C4-2B (cell line): ENCODE measurements at regions not wholly inside any gene's neighbourhood (a gene's known extent, or its start where the extent isn't known, plus 50 kb on each side); places are given as distances from the start of the nearest gene placed in this dataset.

ENCODE experiments used
- H3K27ac ChIP-seq: fragments of 450-650 bp; 2 replicates; pipeline ENCODE4 v1.5.1; 2017
- CTCF ChIP-seq: fragments of 450-650 bp; conservative IDR thresholded peaks from 2 replicates; pipeline ENCODE4 v1.5.1; 2017; ENCODE audit warnings: mild to moderate bottlenecking
- ZFX ChIP-seq: fragments of 450-650 bp; IDR thresholded peaks from 2 replicates; pipeline ENCODE4 v1.6.1; 2017

- no peak overlapping the region for H3K27ac ChIP-seq
These were observed 120.8 kb upstream of the RRP15 start for GRCh38 chr1:218164111-218164929.

GRCh38 chr1:218164930-218165700 lies 120.0 kb upstream of the RRP15 start:
- TF ChIP-seq CTCF (no peak), ZFX (no peak)
- no peak overlapping the region for H3K27ac ChIP-seq

More at GRCh38 chr1:218164111-218164929, 120.8 kb upstream of the RRP15 start:
- TF ChIP-seq ZFX, result no peak
- TF ChIP-seq CTCF, result no peak

- no peak overlapping the region for H3K27ac ChIP-seq
- no peak for TF ChIP-seq CTCF
These were observed 119.4 kb upstream of the RRP15 start for GRCh38 chr1:218165701-218166114.

- no peak overlapping the region for H3K27ac ChIP-seq
- no peak for TF ChIP-seq ZFX
- TF ChIP-seq CTCF, result no peak
These were observed 118.7 kb upstream of the RRP15 start for GRCh38 chr1:218166268-218166945.

GRCh38 chr1:218171302-218171893 lies 113.7 kb upstream of the RRP15 start:
- TF ChIP-seq ZFX, result no peak
- peak; percentile 85 for TF ChIP-seq CTCF
- no peak overlapping the region for H3K27ac ChIP-seq

GRCh38 chr1:218182455-218182854 lies 102.6 kb upstream of the RRP15 start:
- TF ChIP-seq CTCF (no peak), ZFX (no peak)
- no peak overlapping the region for H3K27ac ChIP-seq
